ENCODE measurements at regions not wholly inside any gene's neighbourhood (a gene's known extent, or its start where the extent isn't known, plus 50 kb on each side); places are given as distances from the start of the nearest gene placed in this dataset.

DNA sequence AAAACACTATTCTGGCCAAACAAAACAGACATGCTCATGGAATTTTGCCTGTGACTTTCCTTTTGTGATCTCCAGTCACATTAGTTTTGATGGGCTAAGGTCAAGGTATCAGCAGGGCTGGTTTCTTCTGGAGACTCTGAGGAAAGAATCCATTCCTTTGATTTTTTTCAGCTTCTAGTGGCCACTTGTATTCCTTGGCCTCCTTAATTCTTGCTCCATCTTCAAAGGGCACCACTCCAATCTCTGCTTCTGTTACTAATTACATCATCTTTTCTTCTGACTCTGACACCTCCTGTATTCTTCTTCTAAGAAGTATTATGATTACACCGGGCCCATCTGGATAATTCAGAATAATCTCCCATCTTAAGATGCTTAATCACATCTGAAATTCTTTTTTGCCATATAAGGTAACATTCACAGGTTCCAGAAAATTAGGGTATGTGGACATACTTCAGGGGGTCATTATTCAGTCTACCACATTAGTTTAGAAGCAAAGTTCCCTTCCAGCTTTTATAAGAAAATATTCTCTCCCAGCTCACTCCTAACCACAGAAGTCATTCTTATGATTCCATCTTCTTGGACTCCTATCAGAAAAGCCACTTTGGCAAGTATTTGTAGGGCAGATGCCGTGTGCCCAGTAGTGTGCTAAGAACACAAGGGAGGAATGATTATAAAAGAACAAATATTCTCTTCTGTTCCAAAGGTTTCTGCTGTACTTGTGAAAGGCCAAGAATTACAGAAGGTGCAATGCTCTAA is 56.4 kb upstream of the FSHB start:
- DNase-seq: no peak
- CTCF ChIA-PET: no interaction called here
- Histone ChIP-seq H3K27me3 (ENCODE audit: control insufficient read depth in 2 of 2, insufficient read depth in 2 of 2, low read length in 2 of 2) (no peaks in the 10 kb centered on the region), H3K4me1 (ENCODE audit: control insufficient read depth in 2 of 2, insufficient read depth in 2 of 2, low read length in 2 of 2) (no peaks in the 10 kb centered on the region), H3K4me3 (ENCODE audit: low read length) (no peak overlapping the region), H3K36me3 (ENCODE audit: control insufficient read depth in 2 of 3, insufficient read depth in 3 of 3, low read length in 3 of 3) (no peaks in the 10 kb centered on the region), H3K27ac (ENCODE audit: low read depth, low read length) (no peak overlapping the region), H3K9me3 (ENCODE audit: control insufficient read depth in 2 of 3, low read length in 3 of 3) (no peaks in the 10 kb centered on the region)
- peaks cover 0 to 6% (median 0%) of the 10 kb centered on the region in 5 donors for H3K27me3 Mint-ChIP-seq
- no peak for ATAC-seq
- no peaks in the 10 kb centered on the region for H3K36me3 Mint-ChIP-seq
- intact Hi-C loops (cut with micrococcal nuclease): no loop called here
- H3K4me3 Mint-ChIP-seq: no peak overlapping the region
- H3K9me3 Mint-ChIP-seq: peaks cover under 1 to 16% (median 5%) of the 10 kb centered on the region in 11 donors
- POLR2A ChIA-PET: no interaction called here
- H3K4me1 Mint-ChIP-seq: no peaks in the 10 kb centered on the region
- H3K27ac Mint-ChIP-seq: no peak overlapping the region
